Ovary (tissue), 7 donors: ENCODE measurements at regions not wholly inside any gene's neighbourhood (a gene's known extent, or its start where the extent isn't known, plus 50 kb on each side); places are given as distances from the start of the nearest gene placed in this dataset.

Source experiments
- DNase-seq, 5 donors: peaks; one replicate each; pipeline ENCODE4 v3.0.0-alpha.2; 2019 to 2020
- H3K27ac ChIP-seq, 2 donors: fragments of 200-600 bp; one replicate each; pipeline versions ENCODE4 v1.5.1 to v1.8.0; 2019 to 2022
- H3K27me3 ChIP-seq: fragments of 200-600 bp; one replicate; pipeline ENCODE4 v1.8.0; 2022
- H3K36me3 ChIP-seq: fragments of 200-600 bp; sonication (generic); one replicate; pipeline ENCODE4 v1.5.1; 2019
- H3K4me1 ChIP-seq: one replicate; pipeline ENCODE4 v1.8.1; 2013; ENCODE audit warnings: mild to moderate bottlenecking, moderate library complexity; ENCODE audit not compliant: insufficient read depth
- H3K4me3 ChIP-seq: fragments of 200-600 bp; sonication (generic); one replicate; pipeline ENCODE4 v1.5.1; 2017
- H3K9me3 ChIP-seq, 2 donors: fragments of 200-600 bp in 1 of 2; sonication (generic) in 1 of 2; one replicate each; pipeline versions ENCODE4 v1.5.1 to v1.8.1; 2013 to 2019; ENCODE audit warnings: mild to moderate bottlenecking in 1 of 2, moderate library complexity in 1 of 2
- EP300 ChIP-seq: sonication (generic); formaldehyde crosslinking; IDR thresholded peaks from one replicate; pipeline ENCODE4 v1.6.1; 2017; ENCODE audit warnings: antibody characterized with exemption
- POLR2A ChIP-seq: fragments of 450-650 bp; IDR thresholded peaks from one replicate; pipeline ENCODE4 v1.6.1; 2017; ENCODE audit warnings: antibody characterized with exemption, mild to moderate bottlenecking, moderate library complexity
- WGBS, 3 donors: extraction: QIAGEN DNeasy Blood & Tissue Kit in 1 of 3; methylation state at CpG; one replicate each; pipeline versions ENCODE4 v1.1.5 to v1.1.7; 2013 to 2017; 5-methylcytosine and 5-hydroxymethylcytosine counted together
- intact Hi-C, 4 donors: fragments of 100-400 bp; cut with DNase I; formaldehyde crosslinking; loops; one replicate each; pipeline versions ENCODE4 v1.11.0 to v1.15.1; 2022 to 2023
- TF ChIP-seq, protein P1 (sequence below), 3 donors: fragments of 450-650 bp in 2 of 3; fragments of 200-600 bp in 1 of 3; IDR thresholded peaks; one replicate each; pipeline versions ENCODE4 v1.5.1 to v1.8.0; 2016 to 2022; ENCODE audit warnings: antibody characterized with exemption in 3 of 3, mild to moderate bottlenecking in 1 of 3
- donor health status: DM: no; HTN: no; CAD: no; lungs with moderate emphysema.
- donor health status: DM: no; HTN: no; CAD: no.
- donor health status: Bipolar disorder and iron deficiency.
- donor health status: DM: no; HTN: no; CAD: no.
- donor health status: DM: yes; HTN: yes; CAD: no.

DNA sequence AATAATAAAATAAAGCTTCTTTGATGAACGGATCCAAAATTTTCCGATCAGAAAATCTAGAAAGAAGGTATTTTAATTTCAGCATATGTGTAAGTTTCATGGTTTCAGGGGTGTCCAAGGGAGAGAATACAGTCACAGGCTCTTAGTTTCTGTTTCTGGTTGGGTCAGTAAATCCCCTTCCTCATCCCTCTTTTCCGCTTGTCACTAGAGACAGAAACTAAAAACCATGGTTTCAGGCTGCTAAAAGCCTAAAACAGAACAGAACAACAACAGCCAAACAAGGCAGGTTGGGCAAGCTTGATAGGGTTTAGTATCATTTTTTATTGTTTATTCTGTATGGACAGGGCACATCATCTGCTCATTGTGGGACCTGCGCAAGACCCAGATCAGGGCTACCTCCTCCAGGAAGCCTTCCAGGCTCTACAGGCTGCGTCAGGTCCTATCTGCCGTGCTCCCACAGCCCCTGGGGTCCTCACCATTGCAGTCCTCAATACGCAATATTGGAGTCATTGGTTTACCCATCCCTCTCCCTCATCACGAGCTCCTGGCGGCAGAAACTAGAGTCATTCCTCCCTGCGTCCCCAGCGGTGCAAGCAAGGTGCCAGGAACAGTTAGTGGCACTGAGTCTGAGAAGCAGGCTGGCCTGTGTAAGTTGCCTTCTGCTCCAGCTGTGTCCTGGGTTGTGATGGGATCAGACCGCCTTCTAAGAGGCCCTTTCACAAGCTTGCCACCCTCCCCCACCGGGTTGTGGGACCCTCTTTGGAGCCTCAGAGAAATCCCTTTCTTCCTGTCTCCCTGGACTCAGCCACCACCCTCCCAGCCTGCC lies 70.2 kb upstream of the CUX1 start:
- 68 to 78% (median 74%) methylated on average over 13 of the region's 13 CpGs for WGBS, 3 donors
- no peak for DNase-seq
- TF ChIP-seq EP300 (no peak), POLR2A (no peak)
- TF ChIP-seq, protein P1, sequence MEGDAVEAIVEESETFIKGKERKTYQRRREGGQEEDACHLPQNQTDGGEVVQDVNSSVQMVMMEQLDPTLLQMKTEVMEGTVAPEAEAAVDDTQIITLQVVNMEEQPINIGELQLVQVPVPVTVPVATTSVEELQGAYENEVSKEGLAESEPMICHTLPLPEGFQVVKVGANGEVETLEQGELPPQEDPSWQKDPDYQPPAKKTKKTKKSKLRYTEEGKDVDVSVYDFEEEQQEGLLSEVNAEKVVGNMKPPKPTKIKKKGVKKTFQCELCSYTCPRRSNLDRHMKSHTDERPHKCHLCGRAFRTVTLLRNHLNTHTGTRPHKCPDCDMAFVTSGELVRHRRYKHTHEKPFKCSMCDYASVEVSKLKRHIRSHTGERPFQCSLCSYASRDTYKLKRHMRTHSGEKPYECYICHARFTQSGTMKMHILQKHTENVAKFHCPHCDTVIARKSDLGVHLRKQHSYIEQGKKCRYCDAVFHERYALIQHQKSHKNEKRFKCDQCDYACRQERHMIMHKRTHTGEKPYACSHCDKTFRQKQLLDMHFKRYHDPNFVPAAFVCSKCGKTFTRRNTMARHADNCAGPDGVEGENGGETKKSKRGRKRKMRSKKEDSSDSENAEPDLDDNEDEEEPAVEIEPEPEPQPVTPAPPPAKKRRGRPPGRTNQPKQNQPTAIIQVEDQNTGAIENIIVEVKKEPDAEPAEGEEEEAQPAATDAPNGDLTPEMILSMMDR (IDR thresholded peaks at IDR 0.05): no peak
- intact Hi-C loops: loop anchor here in 1 of 4 donors (10.0 kb wide), 1 partner anchor 58 kb away; no protein-coding TSS in a partner anchor
- no peaks in the 10 kb centered on the region for H3K36me3 ChIP-seq
- no peaks in the 10 kb centered on the region for H3K9me3 ChIP-seq
- no peak overlapping the region for H3K27ac ChIP-seq
- no peaks in the 10 kb centered on the region for H3K27me3 ChIP-seq
- peaks cover 3% of the 10 kb centered on the region for H3K4me1 ChIP-seq
- H3K4me3 ChIP-seq: no peak overlapping the region

DNA sequence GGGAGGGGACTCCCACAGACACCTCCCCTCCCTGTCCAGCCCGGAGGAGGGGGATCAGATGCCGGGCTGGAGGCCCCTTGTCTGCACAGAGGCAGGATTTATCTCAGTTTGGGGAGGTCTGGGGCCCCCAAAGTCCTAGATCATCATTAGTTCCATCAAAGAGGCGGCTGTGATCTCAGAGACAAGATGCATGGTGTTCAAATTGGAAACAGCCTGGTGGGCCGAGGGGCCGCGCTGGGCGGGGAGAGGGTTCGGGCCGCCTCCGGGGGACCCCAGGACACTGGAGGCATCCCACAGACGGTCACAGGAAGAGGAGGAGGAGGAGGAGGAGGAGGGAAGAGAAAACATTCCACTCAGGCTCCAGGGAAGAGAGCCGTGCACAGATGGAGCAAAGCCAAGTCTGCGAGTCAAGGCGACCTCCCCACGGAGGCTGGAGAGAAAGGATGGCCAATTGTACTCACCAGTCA lies 69.5 kb upstream of the CUX1 start:
- Histone ChIP-seq H3K4me1 (peaks cover 3% of the 10 kb centered on the region), H3K27me3 (no peaks in the 10 kb centered on the region), H3K27ac (no peak overlapping the region), H3K9me3 (no peaks in the 10 kb centered on the region), H3K4me3 (no peak overlapping the region), H3K36me3 (no peaks in the 10 kb centered on the region)
- intact Hi-C loops: loop anchor here in 1 of 4 donors (10.0 kb wide), 1 partner anchor 57 kb away; no protein-coding TSS in a partner anchor
- WGBS, 3 donors: 5 to 8% (median 5%) methylated on average over 15 of the region's 15 CpGs
- TF ChIP-seq EP300: no peak
- TF ChIP-seq, protein P1 (IDR thresholded peaks at IDR 0.05): no peak
- no peak for TF ChIP-seq POLR2A
- no peak for DNase-seq

DNA sequence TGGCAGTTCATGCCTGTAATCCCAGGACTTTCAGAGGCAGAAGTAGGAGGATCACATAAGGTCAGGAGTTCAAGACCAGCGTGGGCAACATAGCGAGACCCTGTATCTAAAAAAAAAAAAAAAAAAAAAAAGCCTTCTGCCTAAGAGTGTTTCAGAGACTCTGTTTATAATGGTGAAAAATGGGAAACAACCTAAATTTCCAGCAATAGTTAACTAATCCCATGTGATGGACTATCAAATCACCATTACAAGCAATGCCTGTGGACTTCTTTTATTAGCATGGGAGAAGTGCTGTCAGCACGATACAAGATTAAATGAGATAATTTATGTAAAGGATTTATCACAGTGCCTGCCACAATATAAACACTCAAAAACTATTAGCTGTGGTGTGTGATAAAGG lies 67.5 kb upstream of the CUX1 start:
- Histone ChIP-seq H3K4me3 (no peak overlapping the region), H3K9me3 (no peaks in the 10 kb centered on the region), H3K27me3 (no peaks in the 10 kb centered on the region), H3K27ac (no peak overlapping the region), H3K4me1 (peaks cover 3% of the 10 kb centered on the region), H3K36me3 (no peaks in the 10 kb centered on the region)
- TF ChIP-seq, protein P1 (IDR thresholded peaks at IDR 0.05): no peak
- TF ChIP-seq POLR2A (no peak), EP300 (no peak)
- WGBS, 3 donors: 65 to 79% (median 70%) methylated on average over 3 of the region's 3 CpGs
- intact Hi-C loops: loop anchor here in 1 of 4 donors (10.0 kb wide), 1 partner anchor 55 kb away; no protein-coding TSS in a partner anchor
- DNase-seq: no peak

DNA sequence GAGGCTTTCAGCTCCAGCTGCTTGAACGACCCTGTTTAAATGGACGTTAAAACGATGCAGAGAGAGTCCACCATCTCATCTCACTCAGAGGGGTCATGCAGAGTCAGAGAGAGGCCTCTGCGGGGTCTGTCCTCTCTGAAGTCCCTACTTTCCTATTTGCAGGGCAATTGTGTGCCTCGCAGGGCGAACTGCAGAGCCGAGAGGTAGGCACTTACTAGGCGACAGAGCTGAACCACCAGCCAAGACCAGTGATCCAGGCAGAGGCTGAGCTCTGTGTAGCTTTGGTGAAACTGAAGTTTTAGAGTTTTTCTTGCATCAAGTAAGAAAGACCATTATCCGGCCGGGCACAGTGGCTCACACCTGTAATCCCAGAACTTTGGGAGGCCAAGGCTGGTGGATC lies 64.1 kb upstream of the CUX1 start:
- no peaks in the 10 kb centered on the region for H3K36me3 ChIP-seq
- DNase-seq: no peak
- no peaks in the 10 kb centered on the region for H3K4me1 ChIP-seq
- no peaks in the 10 kb centered on the region for H3K27me3 ChIP-seq
- H3K9me3 ChIP-seq: no peaks in the 10 kb centered on the region
- H3K4me3 ChIP-seq: no peak overlapping the region
- intact Hi-C loops: no loop called here
- H3K27ac ChIP-seq: no peak overlapping the region
- TF ChIP-seq, protein P1 (IDR thresholded peaks at IDR 0.05): no peak
- TF ChIP-seq POLR2A (no peak), EP300 (no peak)
- 78 to 89% (median 80%) methylated on average over 10 of the region's 10 CpGs for WGBS, 3 donors
